A549 (cell line): ENCODE measurements at regions not wholly inside any gene's neighbourhood (a gene's known extent, or its start where the extent isn't known, plus 50 kb on each side); places are given as distances from the start of the nearest gene placed in this dataset.

ENCODE experiments used
- ATAC-seq, 2 experiments: fragments of 200-7000 bp in 1 of 2; fragments of >200 bp in 1 of 2; cut with Nextera tagmentation in 1 of 2; cut with Tn5 transposase in 1 of 2; 3 replicates each; pipeline versions ENCODE4 v1.8.0 to v1.9.1; 2018 to 2020; ENCODE audit warnings: mild to moderate bottlenecking in 1 of 2, moderate library complexity in 1 of 2
- CTCF ChIA-PET: fragments of 300-600 bp; sonication (Branson Sonifier 250); formaldehyde crosslinking; extraction: SDS; loops from one replicate; lab custom pipeline; 2021; ENCODE audit warnings: antibody characterized with exemption, inconsistent platforms; lab: Yijun Ruan, JAX
- POLR2A ChIA-PET: fragments of 350-600 bp; formaldehyde crosslinking; extraction: SDS; loops from one replicate; lab custom pipeline; 2021; ENCODE audit warnings: antibody characterized with exemption, inconsistent platforms; lab: Yijun Ruan, JAX
- DNase-seq, 2 experiments: peaks; one replicate each; pipeline versions ENCODE4 v3.0.0 to v3.0.0-alpha.2; 2011 to 2016; ENCODE audit warnings: low read depth in 1 of 2, low spot score in 1 of 2
- FAIRE-seq: peaks from 2 replicates; lab custom pipeline; 2011; peaks lifted over from hg19 to GRCh38; lab: Jason Lieb, UNC
- H3K27ac ChIP-seq, 2 experiments: fragments of >200 bp; sonication (Bioruptor Twin); formaldehyde crosslinking; 3 replicates each; pipeline ENCODE4 v1.5.1; 2016 to 2017
- H3K4me1 ChIP-seq: fragments of >200 bp; sonication (Bioruptor Twin); formaldehyde crosslinking; 3 replicates; pipeline ENCODE4 v1.6.1; 2016
- H3K4me2 ChIP-seq: fragments of >200 bp; sonication (Bioruptor Twin); formaldehyde crosslinking; 3 replicates; pipeline ENCODE4 v1.6.1; 2016
- H3K4me3 ChIP-seq: fragments of >200 bp; sonication (Bioruptor Twin); formaldehyde crosslinking; 3 replicates; pipeline ENCODE4 v1.5.1; 2016
- H3K9me3 ChIP-seq: fragments of >200 bp; sonication (Bioruptor Twin); formaldehyde crosslinking; 3 replicates; pipeline ENCODE4 v1.6.1; 2016
- BCL3 ChIP-seq: fragments of >200 bp; sonication (Bioruptor Twin); formaldehyde crosslinking; IDR thresholded peaks from 3 replicates; pipeline ENCODE4 v1.6.1; 2016
- CBX2 ChIP-seq: fragments of 200-600 bp; sonication (generic); IDR thresholded peaks from 2 replicates; pipeline ENCODE4 v1.6.1; 2016; ENCODE audit warnings: low read depth, mild to moderate bottlenecking, borderline replicate concordance
- CTCF ChIP-seq: fragments of >200 bp; sonication (Bioruptor Twin); formaldehyde crosslinking; IDR thresholded peaks from 3 replicates; pipeline ENCODE4 v1.5.1; 2016
- EHF ChIP-seq: fragments of 250-450 bp; sonication (Bioruptor Pico); IDR thresholded peaks from 2 replicates; pipeline ENCODE4 v1.5.0; 2020; ENCODE audit warnings: mild to moderate bottlenecking
- FOSL2 ChIP-seq, 2 experiments: fragments of 450-650 bp in 1 of 2; fragments of >200 bp in 1 of 2; sonication (Bioruptor Twin) in 1 of 2; formaldehyde crosslinking; IDR thresholded peaks; 2 replicates each; pipeline versions ENCODE4 v1.5.0 to v1.6.1; 2016 to 2020; ENCODE audit warnings: mild to moderate bottlenecking in 1 of 2, moderate library complexity in 1 of 2
- HMGXB4 ChIP-seq: fragments of 250-450 bp; sonication (Bioruptor Pico); IDR thresholded peaks from 2 replicates; pipeline ENCODE4 v1.5.0; 2021; ENCODE audit warnings: mild to moderate bottlenecking, moderate library complexity, borderline replicate concordance
- HOXA7 ChIP-seq: fragments of 250-450 bp; sonication (Bioruptor Pico); IDR thresholded peaks from 2 replicates; pipeline ENCODE4 v1.5.0; 2020; ENCODE audit warnings: mild to moderate bottlenecking, moderate library complexity
- HOXB13 ChIP-seq: fragments of 250-450 bp; sonication (Bioruptor Pico); IDR thresholded peaks from 2 replicates; pipeline ENCODE4 v1.5.0; 2020; ENCODE audit warnings: low read depth, mild to moderate bottlenecking, moderate library complexity
- JUNB ChIP-seq: fragments of >200 bp; sonication (Bioruptor Twin); formaldehyde crosslinking; IDR thresholded peaks from 2 replicates; pipeline ENCODE4 v1.6.1; 2016
- MAX ChIP-seq: IDR thresholded peaks from 2 replicates; pipeline ENCODE4 v1.6.1; 2012
- MAZ ChIP-seq: fragments of 150-350 bp; IDR thresholded peaks from 2 replicates; pipeline ENCODE4 v1.6.1; 2014; ENCODE audit warnings: antibody characterized with exemption, low read depth, low read length, borderline replicate concordance
- MYC ChIP-seq: IDR thresholded peaks from 2 replicates; pipeline ENCODE4 v1.6.1; 2012; ENCODE audit warnings: mild to moderate bottlenecking, inconsistent platforms, low read length, improper control_type of control experiment, borderline replicate concordance
- NFE2L2 ChIP-seq: fragments of 150-350 bp; conservative IDR thresholded peaks from 2 replicates; pipeline ENCODE4 v1.6.1; 2014; ENCODE audit warnings: low read length
- PBX3 ChIP-seq: IDR thresholded peaks from 2 replicates; pipeline ENCODE4 v1.6.1; 2012
- POLR2AphosphoS2 ChIP-seq: conservative IDR thresholded peaks from 2 replicates; pipeline ENCODE4 v1.6.1; 2012; ENCODE audit warnings: low read length, improper control_type of control experiment, inconsistent platforms
- RAD21 ChIP-seq, 2 experiments: fragments of >200 bp in 1 of 2; sonication (Bioruptor Twin) in 1 of 2; formaldehyde crosslinking in 1 of 2; IDR thresholded peaks in 1 of 2; conservative IDR thresholded peaks in 1 of 2; 2 replicates in 1 of 2; 3 replicates in 1 of 2; pipeline ENCODE4 v1.6.1; 2012 to 2018; ENCODE audit warnings: inconsistent platforms in 1 of 2
- RARB ChIP-seq: fragments of 250-450 bp; sonication (Bioruptor Pico); IDR thresholded peaks from 2 replicates; pipeline ENCODE4 v1.8.0; 2021; ENCODE audit warnings: mild to moderate bottlenecking, moderate library complexity
- RCOR1 ChIP-seq: fragments of 150-350 bp; IDR thresholded peaks from 2 replicates; pipeline ENCODE4 v1.6.1; 2014; ENCODE audit warnings: antibody characterized with exemption, low read length, low read depth
- RFX5 ChIP-seq: fragments of 450-650 bp; IDR thresholded peaks from 2 replicates; pipeline ENCODE4 v1.7.1; 2014; ENCODE audit warnings: antibody characterized with exemption, mild to moderate bottlenecking, moderate library complexity
- RNF2 ChIP-seq: fragments of 200-600 bp; sonication (generic); IDR thresholded peaks from 2 replicates; pipeline ENCODE4 v1.6.1; 2016; ENCODE audit warnings: low read depth, mild to moderate bottlenecking, antibody characterized with exemption, moderate library complexity, borderline replicate concordance
- SMC3 ChIP-seq: fragments of >200 bp; sonication (Bioruptor Twin); formaldehyde crosslinking; IDR thresholded peaks from 3 replicates; pipeline ENCODE4 v1.6.1; 2018; ENCODE audit warnings: inconsistent platforms
- USF2 ChIP-seq: fragments of 450-650 bp; IDR thresholded peaks from 2 replicates; pipeline ENCODE4 v1.6.1; 2014; ENCODE audit warnings: antibody characterized with exemption
- ZC3H11A ChIP-seq: fragments of 450-650 bp; IDR thresholded peaks from 2 replicates; pipeline ENCODE4 v1.6.1; 2014; ENCODE audit warnings: antibody characterized with exemption, mild to moderate bottlenecking
- ZFP36 ChIP-seq: fragments of 450-650 bp; IDR thresholded peaks from 2 replicates; pipeline ENCODE4 v1.6.1; 2014; ENCODE audit warnings: borderline replicate concordance; ENCODE audit not compliant: partially characterized antibody
- ZNF302 ChIP-seq: fragments of 250-450 bp; sonication (Bioruptor Pico); IDR thresholded peaks from 2 replicates; pipeline ENCODE4 v1.9.0; 2021; ENCODE audit warnings: inconsistent platforms, mild to moderate bottlenecking, moderate library complexity
- WGBS: methylation state at CpG from one replicate; pipeline ENCODE4 v1.1.6; 2017; ENCODE audit errors: missing lambda C conversion rate; 5-methylcytosine and 5-hydroxymethylcytosine counted together

- no peak for TF ChIP-seq RNF2
- TF ChIP-seq ZNF302 (CRISPR knock-in tag), result no peak
Observed at GRCh38 chr2:568639-569235, 108.5 kb downstream of the TMEM18 start (continued).

GRCh38 chr2:567865-568638 is 109.2 kb downstream of the TMEM18 start:
- no peak for DNase-seq
- Histone ChIP-seq H3K4me3 (no peak overlapping the region; the same call in 2 of the 3 replicates), H3K27ac (no peak overlapping the region), H3K4me1 (no peaks in the 10 kb centered on the region), H3K4me2 (peak overlapping the region; percentile 47), H3K9me3 (peaks cover 3% of the 10 kb centered on the region; the same call in 1 of the 3 replicates)
- ATAC-seq, result peak; percentile 55; a peak in 3 of 6 replicates
- TF ChIP-seq RFX5 (no peak), ZC3H11A (no peak), MAZ (no peak), ZFP36 (no peak), CBX2 (no peak), RAD21 (conservative IDR thresholded peaks at IDR 0.05 in 1 of 2, IDR thresholded peaks at IDR 0.05 in 1 of 2) (no peak), USF2 (no peak), EHF (no peak), CTCF (no peak), SMC3 (no peak), HOXB13 (no peak), FOSL2 (IDR thresholded peaks at IDR 0.05) (no peak), FOSL2 (CRISPR knock-in tag; IDR thresholded peaks at IDR 0.05) (no peak), ZNF302 (CRISPR knock-in tag) (no peak), NFE2L2 (no peak), HMGXB4 (CRISPR knock-in tag) (no peak)
- CTCF ChIA-PET, result no interaction called here
- 26% methylated on average over 27 of the region's 27 CpGs for WGBS
- FAIRE-seq, result no peak
- POLR2A ChIA-PET, result no interaction called here

- TF ChIP-seq HOXA7 (CRISPR knock-in tag), result no peak
- no peak for TF ChIP-seq MAX
- no peak for TF ChIP-seq MYC
- TF ChIP-seq FOSL2 (IDR thresholded peaks at IDR 0.05), result no peak
- TF ChIP-seq FOSL2 (CRISPR knock-in tag; IDR thresholded peaks at IDR 0.05), result no peak
- no peak for TF ChIP-seq BCL3
- TF ChIP-seq POLR2AphosphoS2, result no peak
- TF ChIP-seq JUNB, result no peak
- TF ChIP-seq RARB (CRISPR knock-in tag), result no peak
- no peak for TF ChIP-seq PBX3
- TF ChIP-seq MAZ, result no peak
- no peak for TF ChIP-seq RCOR1
- FAIRE-seq, result no peak
- POLR2A ChIA-PET, result no interaction called here
- H3K9me3 ChIP-seq, result peaks cover 3% of the 10 kb centered on the region; the same call in 1 of the 3 replicates
- CTCF ChIA-PET, result no interaction called here
- H3K27ac ChIP-seq, result no peak overlapping the region
- H3K4me3 ChIP-seq, result no peak overlapping the region
- no peaks in the 10 kb centered on the region for H3K4me1 ChIP-seq
- no peak for ATAC-seq
- WGBS, result 57% methylated on average over 9 of the region's 9 CpGs
- no peak overlapping the region; the same call in 2 of the 3 replicates for H3K4me2 ChIP-seq
- no peak for DNase-seq
Observed at GRCh38 chr2:567496-567864, 109.7 kb downstream of the TMEM18 start.
